KMS-11 (cell line): ENCODE measurements at regions not wholly inside any gene's neighbourhood (a gene's known extent, or its start where the extent isn't known, plus 50 kb on each side); places are given as distances from the start of the nearest gene placed in this dataset.

Source experiments
- H2AFZ ChIP-seq: fragments of 200-600 bp; sonication (generic); 2 replicates; pipeline ENCODE4 v1.6.1; 2016; ENCODE audit warnings: antibody characterized with exemption, mixed run types, low read depth
- H3K27ac ChIP-seq: fragments of 200-600 bp; sonication (generic); 2 replicates; pipeline ENCODE4 v1.6.1; 2016; ENCODE audit warnings: mild to moderate bottlenecking, mixed run types
- H3K27me3 ChIP-seq: fragments of 200-600 bp; sonication (generic); 2 replicates; pipeline ENCODE4 v1.6.1; 2017; ENCODE audit warnings: mild to moderate bottlenecking, low read depth, mixed run types, moderate library complexity; ENCODE audit not compliant: insufficient read depth
- H3K36me3 ChIP-seq: fragments of 200-600 bp; sonication (generic); 2 replicates; pipeline ENCODE4 v1.6.1; 2017; ENCODE audit warnings: mild to moderate bottlenecking, mixed run types; ENCODE audit not compliant: insufficient read depth
- H3K4me1 ChIP-seq: fragments of 200-600 bp; sonication (generic); 2 replicates; pipeline ENCODE4 v1.6.1; 2016; ENCODE audit warnings: mild to moderate bottlenecking, low read depth, mixed run types; ENCODE audit not compliant: poor library complexity, severe bottlenecking
- H3K4me2 ChIP-seq: fragments of 200-600 bp; sonication (generic); 2 replicates; pipeline ENCODE4 v1.7.0; 2016; ENCODE audit warnings: mild to moderate bottlenecking, mixed run types
- H3K4me3 ChIP-seq: fragments of 200-600 bp; sonication (generic); IDR thresholded peaks from 2 replicates; pipeline ENCODE4 v1.6.1; 2017; ENCODE audit warnings: low read depth, low read length, mixed read lengths; ENCODE audit not compliant: insufficient read depth
- H3K79me2 ChIP-seq: fragments of 200-600 bp; sonication (generic); 2 replicates; pipeline ENCODE4 v1.6.1; 2016; ENCODE audit warnings: low read depth, mixed run types; ENCODE audit not compliant: insufficient read depth
- H3K9ac ChIP-seq: fragments of 200-600 bp; sonication (generic); 2 replicates; pipeline ENCODE4 v1.6.1; 2016; ENCODE audit warnings: mild to moderate bottlenecking, mixed run types
- H4K20me1 ChIP-seq: fragments of 200-600 bp; sonication (generic); 2 replicates; pipeline ENCODE4 v1.6.1; 2016; ENCODE audit warnings: mild to moderate bottlenecking, mixed run types; ENCODE audit not compliant: insufficient read depth
- TF ChIP-seq, protein P1 (sequence below): fragments of 200-600 bp; sonication (generic); conservative IDR thresholded peaks from 2 replicates; pipeline ENCODE4 v1.6.1; 2017; ENCODE audit warnings: low read depth, mild to moderate bottlenecking, antibody characterized with exemption, low read length, moderate library complexity, mixed read lengths

DNA sequence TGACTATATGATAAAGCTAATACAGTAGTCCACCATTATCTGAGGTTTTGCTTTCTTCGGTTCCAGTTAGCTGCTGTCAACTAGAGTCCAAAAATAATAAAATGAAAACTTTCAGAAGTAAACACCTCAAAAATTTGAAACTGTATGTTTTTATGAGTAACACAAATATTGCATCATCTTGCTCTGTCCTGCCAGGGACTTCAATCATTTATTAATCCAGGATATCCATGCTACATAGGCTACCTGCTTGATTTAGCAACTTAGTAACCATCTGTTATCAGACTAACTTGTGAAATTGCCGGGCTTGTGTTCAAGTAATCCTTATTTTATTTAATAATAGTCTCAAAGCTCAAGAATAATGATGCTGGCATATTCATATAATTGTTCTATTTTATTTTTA, 1537.8 kb upstream of the PABPC4L start:
- H3K4me1 ChIP-seq, result no peaks in the 10 kb centered on the region
- TF ChIP-seq, protein P1, sequence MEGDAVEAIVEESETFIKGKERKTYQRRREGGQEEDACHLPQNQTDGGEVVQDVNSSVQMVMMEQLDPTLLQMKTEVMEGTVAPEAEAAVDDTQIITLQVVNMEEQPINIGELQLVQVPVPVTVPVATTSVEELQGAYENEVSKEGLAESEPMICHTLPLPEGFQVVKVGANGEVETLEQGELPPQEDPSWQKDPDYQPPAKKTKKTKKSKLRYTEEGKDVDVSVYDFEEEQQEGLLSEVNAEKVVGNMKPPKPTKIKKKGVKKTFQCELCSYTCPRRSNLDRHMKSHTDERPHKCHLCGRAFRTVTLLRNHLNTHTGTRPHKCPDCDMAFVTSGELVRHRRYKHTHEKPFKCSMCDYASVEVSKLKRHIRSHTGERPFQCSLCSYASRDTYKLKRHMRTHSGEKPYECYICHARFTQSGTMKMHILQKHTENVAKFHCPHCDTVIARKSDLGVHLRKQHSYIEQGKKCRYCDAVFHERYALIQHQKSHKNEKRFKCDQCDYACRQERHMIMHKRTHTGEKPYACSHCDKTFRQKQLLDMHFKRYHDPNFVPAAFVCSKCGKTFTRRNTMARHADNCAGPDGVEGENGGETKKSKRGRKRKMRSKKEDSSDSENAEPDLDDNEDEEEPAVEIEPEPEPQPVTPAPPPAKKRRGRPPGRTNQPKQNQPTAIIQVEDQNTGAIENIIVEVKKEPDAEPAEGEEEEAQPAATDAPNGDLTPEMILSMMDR, result no peak
- no peaks in the 10 kb centered on the region for H3K27me3 ChIP-seq
- H3K27ac ChIP-seq, result no peak overlapping the region
- H3K36me3 ChIP-seq, result no peaks in the 10 kb centered on the region
- no peaks in the 10 kb centered on the region for H3K79me2 ChIP-seq
- no peak overlapping the region for H3K4me3 ChIP-seq
- no peak overlapping the region for H3K4me2 ChIP-seq
- H2AFZ ChIP-seq, result no peak overlapping the region
- H4K20me1 ChIP-seq, result no peaks in the 10 kb centered on the region
- no peak overlapping the region for H3K9ac ChIP-seq

DNA sequence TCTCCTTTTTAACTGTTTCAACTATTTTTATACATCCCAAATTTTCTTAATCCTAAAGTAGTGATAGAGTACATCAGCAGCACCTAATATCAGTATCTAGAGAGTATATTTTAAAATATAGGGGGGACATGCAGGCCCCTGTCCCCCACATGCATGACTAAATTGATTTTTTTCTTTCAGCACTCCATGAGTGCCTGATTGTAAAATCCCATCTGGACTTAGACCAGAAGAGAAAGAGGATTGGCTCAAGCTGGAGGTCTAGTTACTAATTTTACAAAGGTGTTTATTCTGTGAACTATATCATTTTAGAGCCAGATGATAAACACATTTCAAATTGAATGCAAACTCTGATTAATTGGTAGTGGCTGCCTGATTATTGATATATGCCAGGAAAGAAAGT, 1533.9 kb upstream of the PABPC4L start:
- TF ChIP-seq, protein P1, result no peak
- H3K9ac ChIP-seq, result no peak overlapping the region
- no peaks in the 10 kb centered on the region for H3K36me3 ChIP-seq
- H4K20me1 ChIP-seq, result no peaks in the 10 kb centered on the region
- no peak overlapping the region for H3K4me2 ChIP-seq
- no peaks in the 10 kb centered on the region for H3K27me3 ChIP-seq
- H2AFZ ChIP-seq, result no peak overlapping the region
- no peaks in the 10 kb centered on the region for H3K79me2 ChIP-seq
- no peak overlapping the region for H3K4me3 ChIP-seq
- no peak overlapping the region for H3K27ac ChIP-seq
- H3K4me1 ChIP-seq, result no peaks in the 10 kb centered on the region

GRCh38 chr4:135732448-135732847, 1530.9 kb upstream of the PABPC4L start:
- H3K79me2 ChIP-seq, result no peaks in the 10 kb centered on the region
- no peaks in the 10 kb centered on the region for H3K4me1 ChIP-seq
- H3K27me3 ChIP-seq, result no peaks in the 10 kb centered on the region
- H3K9ac ChIP-seq, result no peak overlapping the region
- no peaks in the 10 kb centered on the region for H3K36me3 ChIP-seq
- H3K4me2 ChIP-seq, result no peak overlapping the region
- H3K4me3 ChIP-seq, result no peak overlapping the region
- no peak overlapping the region for H3K27ac ChIP-seq
- TF ChIP-seq, protein P1, result no peak
- H2AFZ ChIP-seq, result no peak overlapping the region
- H4K20me1 ChIP-seq, result no peaks in the 10 kb centered on the region

DNA sequence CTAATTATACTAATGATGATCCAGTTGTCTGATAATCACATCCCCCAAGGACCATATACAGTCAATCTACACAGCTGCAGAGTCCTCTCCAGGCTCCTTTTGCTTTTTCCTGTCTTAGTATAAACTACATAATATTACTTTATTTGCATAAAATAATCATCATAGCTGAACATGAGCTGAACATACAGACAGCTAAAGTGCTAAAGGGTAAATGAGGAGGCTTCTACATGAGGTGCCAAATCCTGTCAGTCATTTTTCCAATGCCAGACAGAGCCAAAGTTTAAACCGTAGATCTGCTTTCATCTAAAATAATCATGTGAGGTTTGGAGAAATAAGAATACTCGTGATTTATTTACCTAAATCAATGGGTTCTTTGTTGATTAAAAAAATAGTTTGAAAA, 1530.1 kb upstream of the PABPC4L start:
- Histone ChIP-seq H3K27ac (no peak overlapping the region), H3K79me2 (no peaks in the 10 kb centered on the region), H3K27me3 (no peaks in the 10 kb centered on the region), H3K4me1 (no peaks in the 10 kb centered on the region), H4K20me1 (no peaks in the 10 kb centered on the region), H3K36me3 (no peaks in the 10 kb centered on the region), H2AFZ (no peak overlapping the region), H3K9ac (no peak overlapping the region), H3K4me3 (no peak overlapping the region), H3K4me2 (no peak overlapping the region)
- TF ChIP-seq, protein P1, result no peak
